Endothelial cell of umbilical vein (primary cell): ENCODE measurements at regions not wholly inside any gene's neighbourhood (a gene's known extent, or its start where the extent isn't known, plus 50 kb on each side); places are given as distances from the start of the nearest gene placed in this dataset.

Experiments
- BruUV-seq: library from RNA; stranded (reverse); fragments of 400-500 nt; replicated peaks from 2 replicates; lab custom pipeline; 2021; lab: Mats Ljungman, UMichigan
- CTCF ChIA-PET: fragments of 300-600, 350-600 bp; sonication (Branson Sonifier 250); formaldehyde crosslinking; loops from one replicate; lab custom pipeline; 2021; ENCODE audit warnings: antibody characterized with exemption, inconsistent platforms; lab: Charles Lee
- POLR2A ChIA-PET: fragments of 300-600, 350-600 bp; sonication (Branson Sonifier 250); formaldehyde crosslinking; loops from one replicate; lab custom pipeline; 2021; ENCODE audit warnings: antibody characterized with exemption, inconsistent platforms; lab: Charles Lee
- DNase-seq: peaks from one replicate; pipeline ENCODE4 v3.0.0-alpha.2; 2011; ENCODE audit warnings: low read depth, low spot score
- FAIRE-seq: peaks from 2 replicates; lab custom pipeline; 2011; peaks lifted over from hg19 to GRCh38; lab: Jason Lieb, UNC
- H2AFZ ChIP-seq: 2 replicates; pipeline ENCODE4 v1.6.0; 2012; ENCODE audit warnings: low read depth, low read length, control low read depth, inconsistent platforms
- H3K27ac ChIP-seq: 2 replicates; pipeline ENCODE4 v1.5.1; 2011; ENCODE audit warnings: low read depth, mild to moderate bottlenecking, control low read depth, low read length, moderate library complexity; ENCODE audit not compliant: insufficient read depth
- H3K27me3 ChIP-seq, 2 experiments: 2 replicates each; pipeline versions ENCODE4 v1.6.0 to v1.6.1; 2011; ENCODE audit warnings: low read length in 2 of 2, mixed read lengths in 1 of 2; ENCODE audit not compliant: control insufficient read depth in 2 of 2, insufficient read depth in 2 of 2
- H3K36me3 ChIP-seq, 2 experiments: 2 replicates in 1 of 2; 3 replicates in 1 of 2; pipeline ENCODE4 v1.5.1; 2011; ENCODE audit warnings: low read length in 2 of 2, mild to moderate bottlenecking in 1 of 2, moderate library complexity in 1 of 2; ENCODE audit not compliant: control insufficient read depth in 2 of 2, insufficient read depth in 2 of 2; ENCODE audit errors: extremely low read depth in 1 of 2
- H3K4me1 ChIP-seq: 3 replicates; pipeline ENCODE4 v1.5.1; 2011; ENCODE audit warnings: mild to moderate bottlenecking, low read length; ENCODE audit not compliant: control insufficient read depth, insufficient read depth; ENCODE audit errors: extremely low read depth
- H3K4me2 ChIP-seq: 2 replicates; pipeline ENCODE4 v1.6.1; 2011; ENCODE audit warnings: low read length, control low read depth, mixed read lengths; ENCODE audit not compliant: insufficient read depth
- H3K4me3 ChIP-seq, 3 experiments: fragments of 200-600 bp in 1 of 3; sonication (generic), shearing (Covaris generic) in 1 of 3; replicated peaks in 1 of 3; 2 replicates each; pipeline ENCODE4 v1.5.1; 2011 to 2016; ENCODE audit warnings: control low read depth in 3 of 3, low read length in 3 of 3, mild to moderate bottlenecking in 2 of 3, inconsistent platforms in 1 of 3, low read depth in 1 of 3, moderate library complexity in 1 of 3; ENCODE audit not compliant: insufficient read depth in 1 of 3
- H3K79me2 ChIP-seq: 2 replicates; pipeline ENCODE4 v1.6.0; 2012; ENCODE audit warnings: low read length, inconsistent platforms; ENCODE audit not compliant: control insufficient read depth, insufficient read depth
- H3K9ac ChIP-seq: replicated peaks from 2 replicates; pipeline ENCODE3; 2011; ENCODE audit warnings: low read length, control low read depth; ENCODE audit not compliant: insufficient read depth; ENCODE audit errors: extremely low read depth
- H3K9me1 ChIP-seq: replicated peaks from 3 replicates; pipeline ENCODE4 v1.6.0; 2011; ENCODE audit warnings: mild to moderate bottlenecking, low read length; ENCODE audit not compliant: control insufficient read depth, insufficient read depth; ENCODE audit errors: extremely low read depth
- H3K9me3 ChIP-seq: replicated peaks from 2 replicates; pipeline ENCODE4 v1.5.1; 2012; ENCODE audit warnings: low read length, inconsistent platforms; ENCODE audit not compliant: control insufficient read depth, insufficient read depth
- H4K20me1 ChIP-seq: replicated peaks from 2 replicates; pipeline ENCODE3; 2011; ENCODE audit warnings: mild to moderate bottlenecking, low read length; ENCODE audit not compliant: control insufficient read depth, insufficient read depth; ENCODE audit errors: extremely low read depth
- EZH2 ChIP-seq: IDR thresholded peaks from 2 replicates; pipeline ENCODE4 v1.6.1; 2012; ENCODE audit warnings: borderline replicate concordance, low read depth, mild to moderate bottlenecking, moderate library complexity, low read length, inconsistent platforms; ENCODE audit not compliant: severe bottlenecking
- FOS ChIP-seq: IDR thresholded peaks from 2 replicates; pipeline ENCODE4 v1.6.1; 2011; ENCODE audit warnings: mild to moderate bottlenecking, low read length, moderate library complexity, borderline replicate concordance; ENCODE audit not compliant: insufficient read depth
- GATA2 ChIP-seq: IDR thresholded peaks from 2 replicates; pipeline ENCODE4 v1.7.0; 2011; ENCODE audit warnings: low read depth, mild to moderate bottlenecking, moderate library complexity, mixed read lengths, low read length; ENCODE audit not compliant: insufficient read length, insufficient read depth
- JUN ChIP-seq: IDR thresholded peaks from 2 replicates; pipeline ENCODE4 v1.6.1; 2011; ENCODE audit warnings: borderline replicate concordance, low read depth; ENCODE audit not compliant: insufficient read length, insufficient read depth
- POLR2AphosphoS5 ChIP-seq: IDR thresholded peaks from 2 replicates; pipeline ENCODE4 v1.6.1; 2012; ENCODE audit warnings: low read depth, mild to moderate bottlenecking, control low read depth, low read length, moderate library complexity; ENCODE audit not compliant: insufficient read depth
- dilution Hi-C: fragments of 300-500 bp; cut with MboI; formaldehyde crosslinking; loops from one replicate; pipeline ENCODE4 v1.15.0; 2019; ENCODE audit warnings: low sequenced_read_pairs; ENCODE audit not compliant: extremely low pct_ligation_motif_present
- intact Hi-C: fragments of 100-400 bp; cut with micrococcal nuclease; formaldehyde crosslinking; loops from one replicate; pipeline ENCODE4 v1.10.0; 2022
- TF ChIP-seq, protein P1 (sequence below), 2 donors: IDR thresholded peaks; 1 replicate in 1 of 2; 2 replicates in 1 of 2; pipeline ENCODE4 v1.5.1; 2011; ENCODE audit warnings: low read length in 2 of 2, mild to moderate bottlenecking in 2 of 2, moderate library complexity in 2 of 2, control low read depth in 1 of 2, inconsistent platforms in 1 of 2, low read depth in 1 of 2; ENCODE audit not compliant: insufficient read depth in 1 of 2; ENCODE audit errors: extremely low read depth in 1 of 2

DNA sequence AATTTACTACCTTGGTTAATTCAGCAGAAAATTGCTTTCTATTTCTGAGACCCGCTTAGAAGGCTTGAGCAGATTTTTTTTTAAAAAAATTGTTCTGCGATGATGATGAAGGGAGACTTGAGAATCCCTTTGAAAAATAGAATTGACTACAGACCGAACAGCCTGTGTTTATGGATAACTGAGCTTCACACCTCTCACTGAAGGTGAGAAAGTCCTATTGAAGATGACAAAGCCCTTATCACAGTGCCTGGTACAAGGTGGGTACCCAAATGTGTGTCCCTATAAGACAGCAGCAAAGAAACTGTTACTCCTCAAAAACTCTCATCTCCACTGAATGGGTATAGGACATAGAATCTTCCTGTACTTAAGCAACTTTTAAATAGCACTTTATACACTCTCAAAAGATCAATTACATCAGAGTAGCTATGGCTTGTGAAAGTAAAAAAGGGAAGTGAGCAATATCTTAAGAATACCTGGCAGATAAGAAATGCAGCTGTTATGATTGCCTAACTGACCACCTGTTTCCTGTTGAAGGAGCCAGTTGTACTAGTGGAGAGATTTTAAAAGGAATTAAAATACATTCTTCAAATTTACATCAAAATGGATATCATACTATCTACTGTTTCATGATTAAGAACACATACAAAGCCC, 419.7 kb downstream of the CHSY3 start:
- DNase-seq, result peak; percentile 84

More for the DNA sequence above, 419.7 kb downstream of the CHSY3 start:
- Histone ChIP-seq H3K4me2 (peak overlapping the region; percentile 53), H3K4me1 (peaks cover 12% of the 10 kb centered on the region), H3K27me3 (no peaks in the 10 kb centered on the region), H3K27ac (peak overlapping the region; percentile 86), H3K9me1 (no peaks in the 10 kb centered on the region), H3K9me3 (peaks cover 1% of the 10 kb centered on the region), H3K79me2 (no peaks in the 10 kb centered on the region), H2AFZ (no peak overlapping the region), H4K20me1 (no peaks in the 10 kb centered on the region), H3K4me3 (no peak overlapping the region), H3K36me3 (no peaks in the 10 kb centered on the region), H3K9ac (peak overlapping the region; percentile 23)
- TSS peak; percentile 97 for BruUV-seq
- intact Hi-C loops, result loop anchor here (1.0 to 5.0 kb wide), 3 partner anchors 13 to 417 kb away; no protein-coding TSS in a partner anchor
- ChIA-PET CTCF (interaction anchor here (0.8 to 2.0 kb wide), 4 partner anchors 13 to 125 kb away, joined by 3 to 6 read pairs (median 4); no protein-coding TSS in a partner anchor), POLR2A (no interaction called here)
- TF ChIP-seq FOS, result peak; percentile 38
- TF ChIP-seq, protein P1, sequence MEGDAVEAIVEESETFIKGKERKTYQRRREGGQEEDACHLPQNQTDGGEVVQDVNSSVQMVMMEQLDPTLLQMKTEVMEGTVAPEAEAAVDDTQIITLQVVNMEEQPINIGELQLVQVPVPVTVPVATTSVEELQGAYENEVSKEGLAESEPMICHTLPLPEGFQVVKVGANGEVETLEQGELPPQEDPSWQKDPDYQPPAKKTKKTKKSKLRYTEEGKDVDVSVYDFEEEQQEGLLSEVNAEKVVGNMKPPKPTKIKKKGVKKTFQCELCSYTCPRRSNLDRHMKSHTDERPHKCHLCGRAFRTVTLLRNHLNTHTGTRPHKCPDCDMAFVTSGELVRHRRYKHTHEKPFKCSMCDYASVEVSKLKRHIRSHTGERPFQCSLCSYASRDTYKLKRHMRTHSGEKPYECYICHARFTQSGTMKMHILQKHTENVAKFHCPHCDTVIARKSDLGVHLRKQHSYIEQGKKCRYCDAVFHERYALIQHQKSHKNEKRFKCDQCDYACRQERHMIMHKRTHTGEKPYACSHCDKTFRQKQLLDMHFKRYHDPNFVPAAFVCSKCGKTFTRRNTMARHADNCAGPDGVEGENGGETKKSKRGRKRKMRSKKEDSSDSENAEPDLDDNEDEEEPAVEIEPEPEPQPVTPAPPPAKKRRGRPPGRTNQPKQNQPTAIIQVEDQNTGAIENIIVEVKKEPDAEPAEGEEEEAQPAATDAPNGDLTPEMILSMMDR (IDR thresholded peaks at IDR 0.05; ENCODE audit: extremely low read depth in 1 of 2, insufficient read depth in 1 of 2, low read depth in 1 of 2, low read length in 2 of 2), result no peak
- TF ChIP-seq GATA2, result peak; percentile 62
- TF ChIP-seq POLR2AphosphoS5, result peak; percentile 39
- TF ChIP-seq EZH2, result no peak
- TF ChIP-seq JUN, result peak; percentile 72
- dilution Hi-C loops, result no loop called here
- no peak for FAIRE-seq
